ENCODE measurements at regions not wholly inside any gene's neighbourhood (a gene's known extent, or its start where the extent isn't known, plus 50 kb on each side); places are given as distances from the start of the nearest gene placed in this dataset.

DNA sequence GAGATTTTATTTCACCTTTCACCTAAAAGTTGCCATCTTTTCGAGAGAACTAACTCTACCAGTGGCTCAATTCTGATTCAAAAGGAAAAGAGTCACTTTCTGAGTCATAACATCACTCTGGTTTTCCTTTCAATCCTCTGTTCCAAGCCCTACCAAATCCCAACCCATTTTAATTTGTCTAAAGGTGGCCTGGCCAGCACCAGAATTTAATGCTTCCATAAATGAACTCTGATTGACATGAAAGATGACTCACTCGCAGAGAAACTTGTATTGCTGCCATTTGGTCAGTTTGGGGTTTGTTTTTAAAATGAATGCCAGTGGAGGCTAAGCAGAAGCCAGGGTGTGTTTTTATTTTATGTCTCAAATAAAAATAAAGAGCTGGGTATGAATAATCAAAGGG is 117.4 kb upstream of the SOX5 start:
- TF ChIP-seq, protein P1, sequence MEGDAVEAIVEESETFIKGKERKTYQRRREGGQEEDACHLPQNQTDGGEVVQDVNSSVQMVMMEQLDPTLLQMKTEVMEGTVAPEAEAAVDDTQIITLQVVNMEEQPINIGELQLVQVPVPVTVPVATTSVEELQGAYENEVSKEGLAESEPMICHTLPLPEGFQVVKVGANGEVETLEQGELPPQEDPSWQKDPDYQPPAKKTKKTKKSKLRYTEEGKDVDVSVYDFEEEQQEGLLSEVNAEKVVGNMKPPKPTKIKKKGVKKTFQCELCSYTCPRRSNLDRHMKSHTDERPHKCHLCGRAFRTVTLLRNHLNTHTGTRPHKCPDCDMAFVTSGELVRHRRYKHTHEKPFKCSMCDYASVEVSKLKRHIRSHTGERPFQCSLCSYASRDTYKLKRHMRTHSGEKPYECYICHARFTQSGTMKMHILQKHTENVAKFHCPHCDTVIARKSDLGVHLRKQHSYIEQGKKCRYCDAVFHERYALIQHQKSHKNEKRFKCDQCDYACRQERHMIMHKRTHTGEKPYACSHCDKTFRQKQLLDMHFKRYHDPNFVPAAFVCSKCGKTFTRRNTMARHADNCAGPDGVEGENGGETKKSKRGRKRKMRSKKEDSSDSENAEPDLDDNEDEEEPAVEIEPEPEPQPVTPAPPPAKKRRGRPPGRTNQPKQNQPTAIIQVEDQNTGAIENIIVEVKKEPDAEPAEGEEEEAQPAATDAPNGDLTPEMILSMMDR (IDR thresholded peaks at IDR 0.05; ENCODE audit: insufficient read depth, low read length, severe bottlenecking): no peak
- no peak for FAIRE-seq
- DNase-seq (ENCODE audit: low read depth): peak; percentile 46
- Histone ChIP-seq H3K36me3 (ENCODE audit: control insufficient read depth, insufficient read depth, low read length) (no peaks in the 10 kb centered on the region), H3K4me3 (ENCODE audit: low read depth, low read length) (no peak overlapping the region), H3K27me3 (ENCODE audit: control insufficient read depth, insufficient read depth, low read length) (no peaks in the 10 kb centered on the region)

DNA sequence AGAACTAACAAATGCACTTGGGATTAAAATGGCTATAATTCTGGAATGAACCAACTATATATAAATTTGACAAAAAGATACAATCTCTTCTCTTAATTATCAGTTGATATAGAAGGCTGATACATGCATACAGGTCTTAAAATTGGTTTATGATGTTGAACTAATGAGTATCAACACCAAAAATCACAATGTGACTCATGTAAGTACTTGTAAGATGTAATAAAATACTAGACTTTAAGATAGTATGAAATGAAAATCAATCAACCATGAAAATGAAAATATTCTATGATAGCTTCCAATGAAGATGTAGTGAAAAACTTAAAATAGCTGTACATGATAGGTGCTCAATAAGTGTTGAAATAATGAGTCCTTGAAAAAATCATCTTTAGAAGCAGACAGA is 116.6 kb upstream of the SOX5 start:
- H3K4me3 ChIP-seq (ENCODE audit: low read depth, low read length): no peak overlapping the region
- no peaks in the 10 kb centered on the region for H3K36me3 ChIP-seq (ENCODE audit: control insufficient read depth, insufficient read depth, low read length)
- DNase-seq (ENCODE audit: low read depth) (no peak), FAIRE-seq (no peak)
- TF ChIP-seq, protein P1 (IDR thresholded peaks at IDR 0.05; ENCODE audit: insufficient read depth, low read length, severe bottlenecking): no peak
- no peaks in the 10 kb centered on the region for H3K27me3 ChIP-seq (ENCODE audit: control insufficient read depth, insufficient read depth, low read length)

DNA sequence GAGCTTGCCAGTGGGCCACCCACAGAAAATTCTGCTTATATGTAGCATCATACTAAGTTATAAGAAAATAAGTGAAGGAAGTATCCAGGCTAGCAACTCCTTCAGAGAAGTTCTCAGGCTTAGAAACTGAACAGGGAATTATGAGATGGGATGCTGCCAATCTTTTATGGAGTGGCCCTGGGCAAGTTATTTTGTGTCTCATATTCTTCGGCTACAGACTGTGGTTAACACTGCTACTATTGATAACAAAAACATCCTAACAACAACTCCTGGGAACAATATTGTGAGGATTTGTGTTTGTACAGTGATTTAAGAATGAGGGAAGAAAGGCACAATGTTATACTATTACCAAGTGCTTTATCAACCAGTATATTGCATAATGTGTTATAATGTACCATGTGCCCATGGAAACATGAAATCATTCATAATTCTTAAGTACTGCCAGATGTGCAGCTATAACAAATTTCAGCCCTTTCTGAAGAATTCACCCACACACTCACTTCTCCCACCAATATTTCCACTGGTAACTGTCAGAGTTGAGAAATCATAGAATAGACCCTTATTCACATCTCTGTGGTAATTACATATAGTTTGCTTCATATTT is 113.3 kb upstream of the SOX5 start:
- DNase-seq (ENCODE audit: low read depth): no peak
- Histone ChIP-seq H3K27me3 (ENCODE audit: control insufficient read depth, insufficient read depth, low read length) (no peaks in the 10 kb centered on the region), H3K4me3 (ENCODE audit: low read depth, low read length) (no peak overlapping the region), H3K36me3 (ENCODE audit: control insufficient read depth, insufficient read depth, low read length) (no peaks in the 10 kb centered on the region)
- TF ChIP-seq, protein P1 (IDR thresholded peaks at IDR 0.05; ENCODE audit: insufficient read depth, low read length, severe bottlenecking): no peak
- FAIRE-seq: no peak

DNA sequence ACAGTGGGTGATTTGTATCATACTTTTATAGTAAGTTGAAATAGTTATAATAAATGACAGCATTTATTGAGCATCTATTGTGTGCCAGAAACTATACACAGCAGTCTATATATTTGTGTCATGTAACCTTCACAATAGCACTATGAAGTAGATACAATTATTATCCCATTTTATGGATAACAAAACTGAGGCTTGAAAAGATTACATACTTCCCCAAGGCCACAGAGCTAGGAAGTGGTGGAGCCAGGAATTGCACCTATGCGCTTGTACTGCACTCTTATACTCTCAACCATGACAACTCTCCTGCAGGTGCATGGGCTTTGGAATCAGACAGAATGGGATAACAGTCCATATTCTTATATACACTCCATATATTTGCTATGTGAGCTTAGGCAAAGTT is 110.6 kb upstream of the SOX5 start:
- DNase-seq (ENCODE audit: low read depth) (no peak), FAIRE-seq (no peak)
- H3K4me3 ChIP-seq (ENCODE audit: low read depth, low read length): no peak overlapping the region
- H3K36me3 ChIP-seq (ENCODE audit: control insufficient read depth, insufficient read depth, low read length): no peaks in the 10 kb centered on the region
- TF ChIP-seq, protein P1 (IDR thresholded peaks at IDR 0.05; ENCODE audit: insufficient read depth, low read length, severe bottlenecking): no peak
- H3K27me3 ChIP-seq (ENCODE audit: control insufficient read depth, insufficient read depth, low read length): no peaks in the 10 kb centered on the region

DNA sequence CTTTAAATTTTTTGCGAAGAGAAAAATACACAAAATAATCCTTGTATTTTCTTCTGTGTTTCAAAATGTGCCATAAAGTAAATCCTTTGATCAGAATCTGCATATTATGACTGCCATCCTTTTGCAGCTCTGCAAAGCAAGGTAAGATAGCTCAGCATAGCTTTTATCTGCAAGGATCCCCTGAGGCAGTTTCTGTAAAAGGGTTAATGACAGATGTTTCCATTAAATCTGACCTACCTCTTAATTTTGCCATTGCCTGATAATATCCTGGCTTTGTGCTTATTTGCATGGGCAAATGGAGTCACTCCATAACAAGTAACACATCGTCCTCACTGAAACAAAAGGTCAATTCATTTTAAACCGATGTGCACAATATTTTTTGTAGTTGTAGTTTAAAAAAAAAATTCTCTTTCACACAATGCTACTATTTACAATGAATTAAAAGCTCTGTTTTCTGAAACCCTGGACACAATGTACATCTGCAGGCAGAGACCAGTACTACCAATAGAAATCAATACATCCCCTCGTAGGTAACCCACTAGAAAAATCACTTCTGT is 108.5 kb upstream of the SOX5 start:
- H3K27me3 ChIP-seq (ENCODE audit: control insufficient read depth, insufficient read depth, low read length): no peaks in the 10 kb centered on the region
- H3K4me3 ChIP-seq (ENCODE audit: low read depth, low read length): no peak overlapping the region
- FAIRE-seq (no peak), DNase-seq (ENCODE audit: low read depth) (no peak)
- TF ChIP-seq, protein P1 (IDR thresholded peaks at IDR 0.05; ENCODE audit: insufficient read depth, low read length, severe bottlenecking): no peak
- H3K36me3 ChIP-seq (ENCODE audit: control insufficient read depth, insufficient read depth, low read length): no peaks in the 10 kb centered on the region

DNA sequence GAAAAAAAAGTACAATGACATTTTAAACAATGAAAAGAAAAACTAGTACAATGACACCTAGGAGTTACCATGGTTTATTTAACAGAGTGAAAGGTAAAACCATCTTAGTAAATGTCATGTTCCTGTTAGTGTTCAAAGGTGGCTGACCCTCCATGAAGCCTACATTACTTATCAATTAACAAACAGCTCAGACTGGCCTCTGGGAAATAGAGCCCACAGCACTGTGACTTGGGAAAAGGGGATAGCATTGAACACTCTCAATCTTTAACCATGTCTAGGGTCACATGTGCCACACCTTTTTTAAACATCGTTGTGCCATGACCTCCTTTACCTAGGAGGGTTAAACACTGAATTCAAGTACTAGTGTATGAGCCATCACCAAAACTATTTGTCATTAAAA is 106.3 kb upstream of the SOX5 start:
- H3K4me3 ChIP-seq (ENCODE audit: low read depth, low read length): no peak overlapping the region
- no peaks in the 10 kb centered on the region for H3K36me3 ChIP-seq (ENCODE audit: control insufficient read depth, insufficient read depth, low read length)
- no peaks in the 10 kb centered on the region for H3K27me3 ChIP-seq (ENCODE audit: control insufficient read depth, insufficient read depth, low read length)
- TF ChIP-seq, protein P1 (IDR thresholded peaks at IDR 0.05; ENCODE audit: insufficient read depth, low read length, severe bottlenecking): no peak
- DNase-seq (ENCODE audit: low read depth) (no peak), FAIRE-seq (no peak)

Data from bronchial epithelial cell (primary cell).